ENCODE measurements at regions not wholly inside any gene's neighbourhood (a gene's known extent, or its start where the extent isn't known, plus 50 kb on each side); places are given as distances from the start of the nearest gene placed in this dataset.

DNA sequence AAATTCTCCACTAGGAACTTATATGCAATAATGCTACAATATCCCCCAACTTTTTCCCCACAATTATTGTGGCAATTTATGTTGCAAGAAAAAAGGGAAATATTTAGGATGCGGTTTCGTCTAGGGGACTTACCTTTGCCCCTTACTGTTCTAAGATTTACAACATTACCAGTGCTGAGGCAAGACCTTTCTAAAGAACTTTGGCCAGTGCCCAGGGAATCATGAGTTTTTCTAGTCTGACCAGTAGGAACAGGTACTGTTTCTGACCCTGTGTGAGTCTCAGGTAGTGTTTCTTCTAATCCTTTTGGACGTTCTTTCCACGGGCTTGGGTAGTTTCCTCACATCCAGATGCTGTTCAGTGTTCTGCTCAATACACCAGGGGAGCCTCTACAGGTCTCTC lies 373.7 kb downstream of the HAPSTR1 start:
- no peak overlapping the region for H3K4me3 ChIP-seq (ENCODE audit: low read depth, low read length)
- H3K4me1 ChIP-seq (ENCODE audit: control insufficient read depth, insufficient read depth, low read length): no peaks in the 10 kb centered on the region
- no peak overlapping the region for H3K27ac ChIP-seq (ENCODE audit: low read depth, low read length)
- H3K27me3 ChIP-seq (ENCODE audit: control insufficient read depth, insufficient read depth, low read length): no peaks in the 10 kb centered on the region
- no peaks in the 10 kb centered on the region for H3K36me3 ChIP-seq (ENCODE audit: control insufficient read depth, insufficient read depth, low read length)
- no peaks in the 10 kb centered on the region for H3K9me3 ChIP-seq (ENCODE audit: control insufficient read depth, insufficient read depth, low read length)
- H3K9ac ChIP-seq (ENCODE audit: low read depth, low read length): no peak overlapping the region

DNA sequence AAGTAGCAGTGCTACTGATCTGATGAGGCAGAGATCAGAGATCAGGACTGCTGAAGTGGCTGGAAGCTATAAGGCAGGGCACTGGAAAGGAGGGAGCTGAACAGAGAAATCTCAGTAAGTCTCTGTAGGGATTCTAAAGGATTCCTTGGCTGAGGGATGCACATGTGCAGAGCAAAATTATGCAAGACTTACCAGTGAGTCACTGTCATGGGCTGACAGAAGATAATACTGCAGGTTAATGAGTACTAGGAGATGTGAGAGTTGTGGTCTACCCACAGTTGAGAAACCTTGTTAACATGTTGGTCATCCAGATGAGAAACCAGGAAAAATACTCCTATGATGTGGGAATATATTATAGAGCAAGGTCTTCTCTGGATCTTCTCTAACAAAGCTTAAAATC lies 378.1 kb downstream of the HAPSTR1 start:
- Histone ChIP-seq H3K4me3 (ENCODE audit: low read depth, low read length) (no peak overlapping the region), H3K9ac (ENCODE audit: low read depth, low read length) (no peak overlapping the region), H3K27ac (ENCODE audit: low read depth, low read length) (no peak overlapping the region), H3K27me3 (ENCODE audit: control insufficient read depth, insufficient read depth, low read length) (no peaks in the 10 kb centered on the region), H3K9me3 (ENCODE audit: control insufficient read depth, insufficient read depth, low read length) (no peaks in the 10 kb centered on the region), H3K36me3 (ENCODE audit: control insufficient read depth, insufficient read depth, low read length) (no peaks in the 10 kb centered on the region), H3K4me1 (ENCODE audit: control insufficient read depth, insufficient read depth, low read length) (no peaks in the 10 kb centered on the region)

DNA sequence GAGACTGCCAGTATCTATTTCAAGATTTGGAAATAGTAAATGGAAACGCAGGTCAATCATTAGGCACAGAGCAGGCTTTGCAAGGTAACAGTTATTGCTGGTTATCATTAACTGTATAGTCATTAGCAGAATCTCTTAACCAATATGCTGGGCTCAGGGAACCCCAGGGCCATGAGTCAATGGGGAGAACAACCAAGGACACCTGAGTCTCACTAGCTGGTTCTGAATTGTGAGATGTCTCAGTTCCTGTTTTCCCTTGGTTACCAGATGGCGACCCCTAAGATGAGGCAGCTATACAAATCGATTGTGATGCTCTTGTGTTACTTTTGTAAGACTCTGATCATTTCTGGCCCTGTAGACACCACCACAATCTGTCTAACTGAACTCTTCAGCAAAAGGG lies 385.3 kb downstream of the HAPSTR1 start:
- Histone ChIP-seq H3K4me3 (ENCODE audit: low read depth, low read length) (no peak overlapping the region), H3K4me1 (ENCODE audit: control insufficient read depth, insufficient read depth, low read length) (no peaks in the 10 kb centered on the region), H3K27ac (ENCODE audit: low read depth, low read length) (no peak overlapping the region), H3K9ac (ENCODE audit: low read depth, low read length) (no peak overlapping the region), H3K27me3 (ENCODE audit: control insufficient read depth, insufficient read depth, low read length) (no peaks in the 10 kb centered on the region), H3K9me3 (ENCODE audit: control insufficient read depth, insufficient read depth, low read length) (no peaks in the 10 kb centered on the region), H3K36me3 (ENCODE audit: control insufficient read depth, insufficient read depth, low read length) (no peaks in the 10 kb centered on the region)

DNA sequence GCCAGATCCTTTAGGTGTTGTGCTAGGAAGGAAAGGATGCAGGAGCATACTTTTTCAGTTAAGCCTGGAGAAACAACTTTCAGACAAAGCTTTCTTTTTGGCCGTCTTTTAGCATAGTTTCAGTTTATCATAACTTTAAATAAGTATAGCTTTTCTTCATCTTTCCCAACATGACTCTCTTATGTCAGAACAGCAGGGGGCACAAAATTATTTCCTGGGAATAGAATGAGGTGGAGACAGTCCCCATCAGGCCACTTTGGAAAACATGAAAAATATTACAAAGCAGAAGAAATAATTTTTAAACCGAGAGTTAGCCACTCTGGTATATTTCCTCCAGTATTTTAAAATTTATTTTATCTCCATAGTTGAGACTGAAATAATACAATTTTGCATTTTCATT lies 387.6 kb downstream of the HAPSTR1 start:
- H3K9ac ChIP-seq (ENCODE audit: low read depth, low read length): no peak overlapping the region
- no peaks in the 10 kb centered on the region for H3K4me1 ChIP-seq (ENCODE audit: control insufficient read depth, insufficient read depth, low read length)
- no peaks in the 10 kb centered on the region for H3K36me3 ChIP-seq (ENCODE audit: control insufficient read depth, insufficient read depth, low read length)
- H3K27ac ChIP-seq (ENCODE audit: low read depth, low read length): no peak overlapping the region
- H3K9me3 ChIP-seq (ENCODE audit: control insufficient read depth, insufficient read depth, low read length): no peaks in the 10 kb centered on the region
- H3K27me3 ChIP-seq (ENCODE audit: control insufficient read depth, insufficient read depth, low read length): no peaks in the 10 kb centered on the region
- H3K4me3 ChIP-seq (ENCODE audit: low read depth, low read length): no peak overlapping the region

DNA sequence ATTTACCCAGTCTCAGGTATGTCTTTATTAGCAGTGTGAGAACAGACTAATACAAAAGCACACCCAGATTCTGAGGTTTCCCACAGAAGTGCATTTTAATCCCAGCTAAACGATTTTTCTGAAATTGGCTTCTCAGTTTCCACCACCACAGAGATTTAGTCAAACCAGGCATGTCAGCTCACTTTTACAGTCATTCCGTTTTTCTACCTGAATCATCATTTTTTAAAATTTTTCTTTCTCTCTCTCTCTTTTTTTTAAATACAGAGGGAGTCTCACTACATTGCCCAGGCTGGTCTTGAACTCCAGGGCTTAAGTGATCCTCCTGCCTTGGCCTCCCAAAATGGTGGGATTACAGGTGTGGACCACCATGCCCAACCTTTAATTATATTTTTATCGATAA lies 389.1 kb downstream of the HAPSTR1 start:
- no peaks in the 10 kb centered on the region for H3K27me3 ChIP-seq (ENCODE audit: control insufficient read depth, insufficient read depth, low read length)
- no peak overlapping the region for H3K4me3 ChIP-seq (ENCODE audit: low read depth, low read length)
- H3K4me1 ChIP-seq (ENCODE audit: control insufficient read depth, insufficient read depth, low read length): no peaks in the 10 kb centered on the region
- no peak overlapping the region for H3K9ac ChIP-seq (ENCODE audit: low read depth, low read length)
- no peaks in the 10 kb centered on the region for H3K36me3 ChIP-seq (ENCODE audit: control insufficient read depth, insufficient read depth, low read length)
- no peaks in the 10 kb centered on the region for H3K9me3 ChIP-seq (ENCODE audit: control insufficient read depth, insufficient read depth, low read length)
- no peak overlapping the region for H3K27ac ChIP-seq (ENCODE audit: low read depth, low read length)

DNA sequence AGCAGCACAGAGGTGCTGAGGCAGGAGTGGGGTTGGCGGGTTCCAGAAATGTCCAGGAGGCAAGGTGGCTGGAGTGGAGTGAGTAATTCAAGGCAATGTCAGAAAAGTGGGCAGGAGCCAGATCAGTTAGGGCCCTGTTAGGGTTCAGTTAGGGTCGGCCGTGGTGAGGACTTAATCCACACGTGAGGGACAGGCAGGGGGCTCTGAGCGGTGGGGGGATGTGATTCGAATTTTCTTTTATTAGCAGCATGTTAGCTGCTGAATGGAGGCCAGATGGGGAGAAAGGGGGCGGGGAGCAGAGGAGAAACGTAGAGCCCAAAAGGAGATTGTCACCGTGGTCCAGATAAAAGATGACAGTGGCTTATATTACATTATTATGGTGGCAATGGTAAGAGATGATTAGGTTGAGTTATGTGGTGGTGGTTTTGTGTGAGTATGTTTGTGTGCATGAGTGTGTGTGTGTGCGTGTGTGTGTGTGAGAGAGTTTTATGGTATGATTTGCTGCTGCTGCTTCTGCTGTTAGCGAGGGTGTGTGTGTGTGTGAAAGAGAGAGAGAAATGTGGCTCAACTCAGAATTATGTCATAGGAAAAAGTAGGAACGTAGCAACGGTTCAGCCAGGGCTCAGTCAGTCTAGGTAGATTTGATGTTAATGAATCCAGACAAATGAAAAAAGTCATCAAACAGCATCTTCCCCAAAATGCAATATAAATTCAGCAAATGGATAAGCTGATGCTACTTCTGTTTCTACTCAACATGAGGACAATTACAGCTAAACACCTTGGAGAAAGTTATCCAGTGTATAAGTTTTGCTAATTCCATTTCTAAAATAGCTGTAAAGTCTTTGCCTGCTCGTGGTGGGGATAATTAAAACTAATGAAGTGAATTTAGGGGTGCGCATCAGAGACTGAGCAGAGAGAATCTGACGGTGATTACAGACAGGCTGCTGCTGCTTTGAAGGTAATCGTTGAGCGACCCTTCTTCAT lies 390.6 kb downstream of the HAPSTR1 start:
- no peaks in the 10 kb centered on the region for H3K4me1 ChIP-seq (ENCODE audit: control insufficient read depth, insufficient read depth, low read length)
- no peak overlapping the region for H3K27ac ChIP-seq (ENCODE audit: low read depth, low read length)
- no peaks in the 10 kb centered on the region for H3K27me3 ChIP-seq (ENCODE audit: control insufficient read depth, insufficient read depth, low read length)
- H3K9ac ChIP-seq (ENCODE audit: low read depth, low read length): no peak overlapping the region
- no peaks in the 10 kb centered on the region for H3K36me3 ChIP-seq (ENCODE audit: control insufficient read depth, insufficient read depth, low read length)
- H3K9me3 ChIP-seq (ENCODE audit: control insufficient read depth, insufficient read depth, low read length): no peaks in the 10 kb centered on the region
- no peak overlapping the region for H3K4me3 ChIP-seq (ENCODE audit: low read depth, low read length)

DNA sequence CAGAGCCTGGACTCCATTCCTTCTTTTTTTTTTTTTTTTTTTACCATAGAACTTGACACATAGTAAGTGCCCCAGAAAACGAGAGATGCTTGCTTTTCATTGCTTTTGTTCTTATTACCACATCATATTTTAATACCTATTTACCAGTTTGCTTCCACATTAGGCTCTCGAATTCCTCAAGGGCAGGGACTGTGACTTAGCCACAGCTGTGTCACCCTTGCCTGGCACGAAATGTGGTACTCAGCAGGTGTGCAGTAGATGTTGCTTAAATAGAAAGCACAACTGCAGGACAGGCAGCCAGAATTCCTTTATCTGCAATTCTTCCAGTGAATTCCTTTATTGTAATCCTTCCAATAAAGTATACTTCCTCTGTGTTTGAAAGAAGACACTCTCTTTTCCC lies 393.0 kb downstream of the HAPSTR1 start:
- no peaks in the 10 kb centered on the region for H3K27me3 ChIP-seq (ENCODE audit: control insufficient read depth, insufficient read depth, low read length)
- no peaks in the 10 kb centered on the region for H3K9me3 ChIP-seq (ENCODE audit: control insufficient read depth, insufficient read depth, low read length)
- H3K9ac ChIP-seq (ENCODE audit: low read depth, low read length): no peak overlapping the region
- no peak overlapping the region for H3K4me3 ChIP-seq (ENCODE audit: low read depth, low read length)
- H3K4me1 ChIP-seq (ENCODE audit: control insufficient read depth, insufficient read depth, low read length): no peaks in the 10 kb centered on the region
- no peak overlapping the region for H3K27ac ChIP-seq (ENCODE audit: low read depth, low read length)
- no peaks in the 10 kb centered on the region for H3K36me3 ChIP-seq (ENCODE audit: control insufficient read depth, insufficient read depth, low read length)

DNA sequence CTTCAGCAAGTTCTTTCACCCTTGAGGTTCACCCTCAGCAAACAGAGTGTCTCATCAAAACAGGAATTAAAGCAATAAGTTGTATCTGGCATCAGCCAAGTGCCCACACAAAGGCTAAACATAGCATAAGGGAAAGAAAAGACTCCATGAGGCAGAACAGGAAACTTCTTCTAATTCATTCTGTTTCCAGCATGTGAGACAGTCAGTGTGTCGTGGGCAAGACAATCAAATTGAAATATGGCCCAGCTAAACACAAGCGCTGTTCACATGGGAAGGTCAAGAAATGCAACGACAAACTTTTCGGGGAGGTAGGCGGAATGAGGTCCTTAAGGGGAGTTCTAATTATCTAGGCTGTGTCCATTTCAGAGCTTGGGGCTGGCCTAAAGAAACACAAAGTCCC lies 393.4 kb downstream of the HAPSTR1 start:
- no peaks in the 10 kb centered on the region for H3K4me1 ChIP-seq (ENCODE audit: control insufficient read depth, insufficient read depth, low read length)
- no peak overlapping the region for H3K9ac ChIP-seq (ENCODE audit: low read depth, low read length)
- no peak overlapping the region for H3K27ac ChIP-seq (ENCODE audit: low read depth, low read length)
- no peaks in the 10 kb centered on the region for H3K36me3 ChIP-seq (ENCODE audit: control insufficient read depth, insufficient read depth, low read length)
- H3K4me3 ChIP-seq (ENCODE audit: low read depth, low read length): no peak overlapping the region
- H3K27me3 ChIP-seq (ENCODE audit: control insufficient read depth, insufficient read depth, low read length): no peaks in the 10 kb centered on the region
- no peaks in the 10 kb centered on the region for H3K9me3 ChIP-seq (ENCODE audit: control insufficient read depth, insufficient read depth, low read length)

DNA sequence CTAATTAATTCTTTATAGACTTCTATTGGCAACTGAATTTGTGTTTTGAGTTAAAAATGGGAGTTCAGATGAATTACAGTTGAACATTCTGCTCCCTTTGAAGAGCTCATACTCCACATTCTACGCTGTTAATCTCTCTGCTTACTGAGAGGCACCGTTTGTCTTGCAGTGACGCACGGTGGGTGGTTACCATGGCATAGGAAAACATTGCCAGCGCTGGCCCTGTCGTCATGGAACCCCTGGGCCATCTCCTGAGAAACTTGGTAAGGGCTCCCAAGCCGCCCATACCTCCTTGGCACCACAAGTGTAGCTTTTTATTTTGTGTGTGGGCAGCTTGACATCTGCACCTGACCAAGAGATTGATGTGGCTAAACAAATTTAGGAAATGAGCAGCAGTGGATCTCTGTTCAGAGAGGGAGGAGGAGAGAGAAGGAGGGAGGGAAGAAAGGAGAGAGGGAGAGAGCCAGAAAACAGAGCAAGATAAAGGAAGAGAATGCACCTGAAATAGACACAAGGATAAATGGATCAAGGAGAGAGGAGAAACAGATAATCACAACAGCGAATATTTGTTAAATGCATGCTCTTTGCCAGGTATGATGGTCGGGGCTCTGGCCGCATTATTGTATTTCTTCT lies 398.5 kb downstream of the HAPSTR1 start:
- H3K27ac ChIP-seq (ENCODE audit: low read depth, low read length): no peak overlapping the region

DNA sequence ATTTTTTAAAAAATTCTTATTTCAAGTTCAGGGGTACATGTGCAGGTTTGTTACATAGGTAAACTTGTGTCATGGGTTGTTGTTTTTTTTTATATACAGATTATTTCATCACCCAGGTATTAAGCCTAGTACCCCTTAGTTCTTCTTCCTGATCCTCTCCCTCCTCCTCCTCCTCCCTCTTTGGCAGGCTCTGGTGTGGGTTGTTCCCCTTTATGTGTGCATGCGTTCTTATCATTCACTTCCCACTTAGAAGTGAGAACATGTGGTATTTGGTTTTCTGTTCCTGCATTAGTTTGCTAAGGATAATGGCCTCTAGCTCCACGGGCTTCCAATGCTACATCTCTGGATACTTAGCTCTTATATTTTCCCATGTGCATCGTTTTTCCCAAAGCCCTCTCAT lies 404.4 kb downstream of the HAPSTR1 start:
- H3K9ac ChIP-seq (ENCODE audit: low read depth, low read length): no peak overlapping the region
- H3K4me1 ChIP-seq (ENCODE audit: control insufficient read depth, insufficient read depth, low read length): peaks cover 7% of the 10 kb centered on the region
- no peak overlapping the region for H3K4me3 ChIP-seq (ENCODE audit: low read depth, low read length)
- no peak overlapping the region for H3K27ac ChIP-seq (ENCODE audit: low read depth, low read length)
- no peaks in the 10 kb centered on the region for H3K36me3 ChIP-seq (ENCODE audit: control insufficient read depth, insufficient read depth, low read length)
- no peaks in the 10 kb centered on the region for H3K27me3 ChIP-seq (ENCODE audit: control insufficient read depth, insufficient read depth, low read length)
- no peaks in the 10 kb centered on the region for H3K9me3 ChIP-seq (ENCODE audit: control insufficient read depth, insufficient read depth, low read length)

More for the DNA sequence above, 398.5 kb downstream of the HAPSTR1 start:
- Histone ChIP-seq H3K36me3 (ENCODE audit: control insufficient read depth, insufficient read depth, low read length) (no peaks in the 10 kb centered on the region), H3K9ac (ENCODE audit: low read depth, low read length) (no peak overlapping the region), H3K9me3 (ENCODE audit: control insufficient read depth, insufficient read depth, low read length) (no peaks in the 10 kb centered on the region), H3K4me3 (ENCODE audit: low read depth, low read length) (no peak overlapping the region), H3K4me1 (ENCODE audit: control insufficient read depth, insufficient read depth, low read length) (peaks cover 5% of the 10 kb centered on the region), H3K27me3 (ENCODE audit: control insufficient read depth, insufficient read depth, low read length) (no peaks in the 10 kb centered on the region)

DNA sequence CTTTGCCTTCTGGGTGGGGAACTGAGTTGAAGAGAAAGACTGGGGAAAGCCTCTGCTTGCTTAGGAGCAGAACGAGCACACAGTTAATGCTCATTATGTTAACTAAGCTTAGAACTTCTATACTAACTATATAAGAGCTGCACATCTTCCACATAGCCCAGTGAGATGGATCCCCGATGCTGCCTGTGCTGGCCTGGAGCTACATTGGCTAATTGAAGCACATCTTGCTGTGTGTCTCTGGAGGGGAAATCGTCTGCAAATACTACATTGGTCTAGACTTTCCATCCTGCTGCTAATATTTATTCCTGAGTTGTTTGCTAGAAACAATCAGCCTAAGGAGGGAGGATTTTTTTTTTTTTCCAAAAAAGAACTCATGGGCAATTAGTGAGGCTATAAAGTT lies 406.3 kb downstream of the HAPSTR1 start:
- Histone ChIP-seq H3K27me3 (ENCODE audit: control insufficient read depth, insufficient read depth, low read length) (no peaks in the 10 kb centered on the region), H3K4me1 (ENCODE audit: control insufficient read depth, insufficient read depth, low read length) (peaks cover 7% of the 10 kb centered on the region), H3K9ac (ENCODE audit: low read depth, low read length) (no peak overlapping the region), H3K9me3 (ENCODE audit: control insufficient read depth, insufficient read depth, low read length) (no peaks in the 10 kb centered on the region), H3K27ac (ENCODE audit: low read depth, low read length) (no peak overlapping the region), H3K36me3 (ENCODE audit: control insufficient read depth, insufficient read depth, low read length) (no peaks in the 10 kb centered on the region), H3K4me3 (ENCODE audit: low read depth, low read length) (no peak overlapping the region)
